ENCODE measurements at regions not wholly inside any gene's neighbourhood (a gene's known extent, or its start where the extent isn't known, plus 50 kb on each side); places are given as distances from the start of the nearest gene placed in this dataset.

GRCh38 chr12:102302553-102302952, 104.9 kb upstream of the PMCH start:
- Histone ChIP-seq H3K4me1 (no peaks in the 10 kb centered on the region), H3K4me3 (no peak overlapping the region), H3K27ac (no peak overlapping the region), H3K36me3 (no peaks in the 10 kb centered on the region), H3K9me3 (peaks cover 0 to 3% of the 10 kb centered on the region in 2 donors), H3K27me3 (no peaks in the 10 kb centered on the region)
- no peak for DNase-seq
- intact Hi-C loops (cut with DNase I; ENCODE audit: low total_unique reads): no loop called here
- TF ChIP-seq POLR2A (IDR thresholded peaks at IDR 0.05): no peak
- TF ChIP-seq CTCF (IDR thresholded peaks at IDR 0.05): no peak

GRCh38 chr12:102301547-102301946, 103.9 kb upstream of the PMCH start:
- no peaks in the 10 kb centered on the region for H3K27me3 ChIP-seq
- peaks cover 0 to 3% of the 10 kb centered on the region in 2 donors for H3K9me3 ChIP-seq
- H3K36me3 ChIP-seq: no peaks in the 10 kb centered on the region
- no peaks in the 10 kb centered on the region for H3K4me1 ChIP-seq
- no peak for DNase-seq
- no peak overlapping the region for H3K4me3 ChIP-seq
- H3K27ac ChIP-seq: no peak overlapping the region
- TF ChIP-seq POLR2A (IDR thresholded peaks at IDR 0.05): no peak
- TF ChIP-seq CTCF (IDR thresholded peaks at IDR 0.05): no peak
- intact Hi-C loops (cut with DNase I; ENCODE audit: low total_unique reads): no loop called here

- peaks cover 0 to 3% of the 10 kb centered on the region in 2 donors for H3K9me3 ChIP-seq
- H3K4me3 ChIP-seq: no peak overlapping the region
- intact Hi-C loops (cut with DNase I; ENCODE audit: low total_unique reads): no loop called here
- H3K36me3 ChIP-seq: no peaks in the 10 kb centered on the region
- H3K27ac ChIP-seq: no peak overlapping the region
- no peak for DNase-seq
- H3K4me1 ChIP-seq: no peaks in the 10 kb centered on the region
- TF ChIP-seq POLR2A (IDR thresholded peaks at IDR 0.05): no peak
- no peak for TF ChIP-seq CTCF (IDR thresholded peaks at IDR 0.05)
- no peaks in the 10 kb centered on the region for H3K27me3 ChIP-seq
Observed at GRCh38 chr12:102300824-102301461, 103.3 kb upstream of the PMCH start.

GRCh38 chr12:102299731-102300130, 102.1 kb upstream of the PMCH start:
- Histone ChIP-seq H3K27ac (no peak overlapping the region), H3K4me3 (no peak overlapping the region), H3K4me1 (no peaks in the 10 kb centered on the region), H3K36me3 (no peaks in the 10 kb centered on the region), H3K9me3 (peaks cover 0 to 3% of the 10 kb centered on the region in 2 donors), H3K27me3 (no peaks in the 10 kb centered on the region)
- TF ChIP-seq CTCF (IDR thresholded peaks at IDR 0.05): no peak
- no peak for TF ChIP-seq POLR2A (IDR thresholded peaks at IDR 0.05)
- DNase-seq: no peak
- intact Hi-C loops (cut with DNase I; ENCODE audit: low total_unique reads): no loop called here

GRCh38 chr12:102298022-102298421, 100.4 kb upstream of the PMCH start:
- H3K27ac ChIP-seq: no peak overlapping the region
- H3K36me3 ChIP-seq: no peaks in the 10 kb centered on the region
- peaks cover 0 to 3% of the 10 kb centered on the region in 2 donors for H3K9me3 ChIP-seq
- intact Hi-C loops (cut with DNase I; ENCODE audit: low total_unique reads): no loop called here
- DNase-seq: no peak
- no peak overlapping the region for H3K4me3 ChIP-seq
- TF ChIP-seq POLR2A (IDR thresholded peaks at IDR 0.05): no peak
- no peak for TF ChIP-seq CTCF (IDR thresholded peaks at IDR 0.05)
- H3K4me1 ChIP-seq: no peaks in the 10 kb centered on the region
- no peaks in the 10 kb centered on the region for H3K27me3 ChIP-seq

Measured in uterus (tissue), 3 donors.